Pons (tissue), 1 donor: ENCODE measurements at regions not wholly inside any gene's neighbourhood (a gene's known extent, or its start where the extent isn't known, plus 50 kb on each side); places are given as distances from the start of the nearest gene placed in this dataset.

ENCODE experiments used
- DNase-seq: peaks from one replicate; pipeline ENCODE4 v3.0.0-alpha.2; 2016; ENCODE audit warnings: low spot score

- no peak for DNase-seq
These were observed 183.7 kb downstream of the INO80D start for GRCh38 chr2:205902041-205902899.

- no peak for DNase-seq
These were observed 184.5 kb downstream of the INO80D start for GRCh38 chr2:205901491-205901890.

GRCh38 chr2:205898744-205899143 is 187.2 kb downstream of the INO80D start:
- no peak for DNase-seq

- no peak for DNase-seq
These were observed 189.9 kb downstream of the INO80D start for GRCh38 chr2:205895981-205896655.

- DNase-seq = no peak
These were observed 193.2 kb downstream of the INO80D start for GRCh38 chr2:205892665-205893259.

- DNase-seq = peak; percentile 15
These were observed 193.7 kb downstream of the INO80D start for GRCh38 chr2:205892251-205892655.

- DNase-seq = no peak
These were observed 196.9 kb downstream of the INO80D start for GRCh38 chr2:205889114-205889513.

GRCh38 chr2:205887637-205888036 is 198.3 kb downstream of the INO80D start:
- no peak for DNase-seq

GRCh38 chr2:205885492-205886099 is 200.4 kb downstream of the INO80D start:
- peak; percentile 54 for DNase-seq

- no peak for DNase-seq
These were observed 201.7 kb downstream of the NRP2 start for GRCh38 chr2:205883965-205884364.

GRCh38 chr2:205882806-205883425 is 200.6 kb downstream of the NRP2 start:
- DNase-seq = no peak

- no peak for DNase-seq
These were observed 197.7 kb downstream of the NRP2 start for GRCh38 chr2:205880048-205880447.

- no peak for DNase-seq
These were observed 196.9 kb downstream of the NRP2 start for GRCh38 chr2:205878999-205879762.

- no peak for DNase-seq
These were observed 195.2 kb downstream of the NRP2 start for GRCh38 chr2:205877496-205877895.

GRCh38 chr2:205876127-205876526 is 193.8 kb downstream of the NRP2 start:
- DNase-seq = no peak

- DNase-seq = no peak
These were observed 190.4 kb downstream of the NRP2 start for GRCh38 chr2:205872716-205873115.

- no peak for DNase-seq
These were observed 187.1 kb downstream of the NRP2 start for GRCh38 chr2:205869439-205869838.

GRCh38 chr2:205868773-205869333 is 186.6 kb downstream of the NRP2 start:
- DNase-seq = no peak

- DNase-seq = no peak
These were observed 185.8 kb downstream of the NRP2 start for GRCh38 chr2:205868053-205868452.

- DNase-seq = no peak
These were observed 185.1 kb downstream of the NRP2 start for GRCh38 chr2:205867371-205867770.

- peak; percentile 28 for DNase-seq
These were observed 183.7 kb downstream of the NRP2 start for GRCh38 chr2:205865905-205866441.
